CD8-positive, alpha-beta memory T cell (primary cell): ENCODE measurements at regions not wholly inside any gene's neighbourhood (a gene's known extent, or its start where the extent isn't known, plus 50 kb on each side); places are given as distances from the start of the nearest gene placed in this dataset.

Source experiments
- CTCF ChIA-PET: fragments of 350-600 bp; sonication (Branson Sonifier 250); formaldehyde crosslinking; loops from one replicate; lab custom pipeline; 2021; ENCODE audit warnings: antibody characterized with exemption; lab: Charles Lee
- POLR2A ChIA-PET: fragments of 350-600 bp; sonication (Branson Sonifier 250); formaldehyde crosslinking; loops from one replicate; lab custom pipeline; 2021; ENCODE audit warnings: antibody characterized with exemption; lab: Charles Lee
- DNase-seq, 5 donors: peaks; one replicate each; pipeline versions ENCODE4 v3.0.0 to v3.0.0-alpha.2; 2020 to 2022; ENCODE audit warnings: mixed read lengths in 1 of 5
- H3K27ac ChIP-seq: one replicate; pipeline ENCODE4 v1.7.0; 2013; ENCODE audit warnings: low read depth, mild to moderate bottlenecking, low read length, moderate library complexity
- H3K27me3 ChIP-seq: 2 replicates; pipeline ENCODE4 v1.7.0; 2013; ENCODE audit warnings: low read length, mild to moderate bottlenecking; ENCODE audit not compliant: insufficient read depth, poor library complexity, severe bottlenecking
- H3K36me3 ChIP-seq: 2 replicates; pipeline ENCODE4 v1.7.0; 2013; ENCODE audit warnings: mild to moderate bottlenecking, low read length, moderate library complexity; ENCODE audit not compliant: insufficient read depth
- H3K4me1 ChIP-seq: 2 replicates; pipeline ENCODE4 v1.7.0; 2013; ENCODE audit warnings: mild to moderate bottlenecking, low read length, moderate library complexity; ENCODE audit not compliant: insufficient read depth
- H3K4me3 ChIP-seq: 2 replicates; pipeline ENCODE4 v1.7.0; 2013; ENCODE audit warnings: mild to moderate bottlenecking, low read length
- H3K9me3 ChIP-seq: 2 replicates; pipeline ENCODE4 v1.7.0; 2013; ENCODE audit warnings: mild to moderate bottlenecking, low read length
- H3K27ac Mint-ChIP-seq, 8 donors: one replicate each; pipeline ENCODE4 v1.8.0; 2020 to 2021; ENCODE audit warnings: mixed read lengths in 8 of 8, mild to moderate bottlenecking in 6 of 8, inconsistent platforms in 3 of 8, moderate library complexity in 3 of 8
- H3K27me3 Mint-ChIP-seq, 2 donors: one replicate each; pipeline ENCODE4 v1.8.0; 2020 to 2021; ENCODE audit warnings: mixed read lengths in 2 of 2, mild to moderate bottlenecking in 1 of 2, moderate library complexity in 1 of 2
- H3K36me3 Mint-ChIP-seq, 3 donors: one replicate each; pipeline ENCODE4 v1.8.0; 2020 to 2021; ENCODE audit warnings: mixed read lengths in 3 of 3, inconsistent platforms in 1 of 3, mild to moderate bottlenecking in 1 of 3
- H3K4me1 Mint-ChIP-seq, 3 donors: one replicate each; pipeline ENCODE4 v1.8.0; 2020 to 2021; ENCODE audit warnings: mixed read lengths in 3 of 3, inconsistent platforms in 1 of 3, mild to moderate bottlenecking in 1 of 3
- H3K4me3 Mint-ChIP-seq, 7 donors: one replicate each; pipeline ENCODE4 v1.8.0; 2020 to 2021; ENCODE audit warnings: mixed read lengths in 7 of 7, mild to moderate bottlenecking in 6 of 7, moderate library complexity in 4 of 7, inconsistent platforms in 2 of 7
- H3K9me3 Mint-ChIP-seq, 5 donors: one replicate each; pipeline ENCODE4 v1.8.0; 2020 to 2022; ENCODE audit warnings: mixed read lengths in 5 of 5, mild to moderate bottlenecking in 3 of 5, moderate library complexity in 2 of 5, inconsistent platforms in 1 of 5

DNA sequence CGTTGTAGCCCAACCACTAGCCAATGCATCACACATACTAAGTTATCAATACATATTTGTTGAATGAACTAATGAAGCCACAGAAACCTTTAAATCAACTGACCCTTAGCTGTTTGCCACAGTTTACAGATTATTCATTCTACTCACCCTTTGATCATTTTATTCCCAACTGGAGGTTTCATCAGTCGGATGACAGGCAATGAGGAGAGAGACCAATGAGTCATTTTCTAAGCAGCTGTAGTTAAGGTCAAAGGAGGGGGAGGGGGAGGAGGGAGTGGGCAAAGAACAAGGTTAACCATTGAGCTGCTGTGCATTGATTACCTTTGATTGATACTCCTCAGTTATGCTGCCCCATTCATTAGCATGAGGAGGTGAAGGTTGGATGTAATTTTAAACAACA, 469.5 kb downstream of the VRK1 start:
- Histone ChIP-seq H3K4me1 (no peaks in the 10 kb centered on the region), H3K27ac (no peak overlapping the region), H3K36me3 (no peaks in the 10 kb centered on the region), H3K9me3 (no peaks in the 10 kb centered on the region), H3K27me3 (peaks cover 4% of the 10 kb centered on the region), H3K4me3 (no peak overlapping the region)
- H3K4me1 Mint-ChIP-seq = no peaks in the 10 kb centered on the region
- ChIA-PET POLR2A (no interaction called here), CTCF (no interaction called here)
- DNase-seq = no peak
- no peaks in the 10 kb centered on the region for H3K9me3 Mint-ChIP-seq
- no peak overlapping the region for H3K4me3 Mint-ChIP-seq
- H3K36me3 Mint-ChIP-seq = no peaks in the 10 kb centered on the region
- peaks cover 10 to 15% of the 10 kb centered on the region in 2 donors for H3K27me3 Mint-ChIP-seq
- no peak overlapping the region for H3K27ac Mint-ChIP-seq

DNA sequence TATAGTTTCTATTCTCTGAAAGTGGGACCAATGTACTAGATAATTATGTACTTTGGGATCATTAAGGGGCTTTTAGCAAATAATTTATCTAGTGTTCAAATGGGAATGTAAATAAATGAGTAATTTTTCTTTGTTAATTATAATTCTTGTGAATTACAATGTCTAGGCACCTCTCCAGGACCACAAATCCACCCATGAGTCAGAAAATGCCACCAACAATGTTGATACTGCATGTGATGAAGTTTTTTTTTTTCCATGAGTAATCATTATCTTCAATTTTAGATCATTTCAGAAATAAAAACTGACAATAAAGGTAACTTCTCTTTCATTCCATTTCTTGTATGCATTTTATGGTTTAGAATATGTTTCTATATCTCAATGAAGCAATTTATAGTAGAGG, 470.3 kb downstream of the VRK1 start:
- ChIA-PET CTCF (no interaction called here), POLR2A (no interaction called here)
- H3K27ac ChIP-seq = no peak overlapping the region
- peaks cover 4% of the 10 kb centered on the region for H3K27me3 ChIP-seq
- no peaks in the 10 kb centered on the region for H3K36me3 ChIP-seq
- no peaks in the 10 kb centered on the region for H3K9me3 Mint-ChIP-seq
- H3K27me3 Mint-ChIP-seq = peaks cover 11 to 19% of the 10 kb centered on the region in 2 donors
- no peaks in the 10 kb centered on the region for H3K4me1 ChIP-seq
- H3K4me3 Mint-ChIP-seq = no peak overlapping the region
- no peaks in the 10 kb centered on the region for H3K36me3 Mint-ChIP-seq
- H3K27ac Mint-ChIP-seq = no peak overlapping the region
- DNase-seq = no peak
- no peaks in the 10 kb centered on the region for H3K4me1 Mint-ChIP-seq
- H3K9me3 ChIP-seq = no peaks in the 10 kb centered on the region
- no peak overlapping the region for H3K4me3 ChIP-seq

DNA sequence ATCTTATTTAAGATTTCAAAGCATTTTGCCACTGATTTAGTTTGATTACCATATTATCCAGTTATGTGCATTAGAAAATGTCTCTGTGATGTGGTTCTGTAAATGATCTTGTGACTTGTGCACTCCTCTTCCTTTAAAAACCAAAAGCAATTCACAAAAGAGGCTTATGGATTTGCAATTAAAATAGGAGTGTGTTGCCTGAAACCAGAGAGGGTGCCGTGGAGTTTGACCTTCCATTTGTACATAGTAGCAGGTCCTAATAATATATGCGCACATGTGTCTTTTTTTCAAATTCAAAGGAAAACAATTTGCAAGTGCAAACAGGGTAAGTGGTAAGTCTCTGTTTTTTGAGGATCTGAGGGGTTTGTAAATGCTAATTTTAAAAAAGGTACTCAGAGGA, 470.9 kb downstream of the VRK1 start:
- Histone ChIP-seq H3K27me3 (peaks cover 4% of the 10 kb centered on the region), H3K9me3 (no peaks in the 10 kb centered on the region), H3K36me3 (no peaks in the 10 kb centered on the region), H3K27ac (no peak overlapping the region), H3K4me1 (no peaks in the 10 kb centered on the region), H3K4me3 (no peak overlapping the region)
- no peak for DNase-seq
- ChIA-PET POLR2A (no interaction called here), CTCF (no interaction called here)
- H3K4me3 Mint-ChIP-seq = no peak overlapping the region
- H3K27me3 Mint-ChIP-seq = peaks cover 12 to 19% of the 10 kb centered on the region in 2 donors
- H3K27ac Mint-ChIP-seq = no peak overlapping the region
- no peaks in the 10 kb centered on the region for H3K4me1 Mint-ChIP-seq
- H3K36me3 Mint-ChIP-seq = no peaks in the 10 kb centered on the region
- H3K9me3 Mint-ChIP-seq = no peaks in the 10 kb centered on the region

DNA sequence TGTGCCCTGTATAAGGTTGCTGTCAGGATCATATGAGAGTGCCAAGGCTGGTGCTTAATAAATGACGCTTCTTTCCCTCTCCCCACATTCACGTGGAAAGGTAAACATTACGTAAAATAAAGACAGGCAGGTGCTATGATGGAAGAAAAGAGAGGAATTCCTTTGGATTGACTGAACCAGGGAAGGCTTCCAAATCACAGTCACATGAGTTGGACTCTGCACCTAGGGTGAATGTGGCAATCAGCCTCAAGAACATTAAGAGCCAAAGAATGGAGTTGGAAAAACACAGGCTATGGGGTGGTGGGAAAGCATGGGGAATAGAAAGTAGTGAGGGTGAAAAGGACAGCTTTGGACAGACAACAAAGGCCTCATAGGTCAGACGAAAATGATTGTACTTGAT, 473.1 kb downstream of the VRK1 start:
- H3K27ac Mint-ChIP-seq = peak overlapping the region in 1 of 8 donors; percentile 58
- no peak overlapping the region for H3K4me3 Mint-ChIP-seq

DNA sequence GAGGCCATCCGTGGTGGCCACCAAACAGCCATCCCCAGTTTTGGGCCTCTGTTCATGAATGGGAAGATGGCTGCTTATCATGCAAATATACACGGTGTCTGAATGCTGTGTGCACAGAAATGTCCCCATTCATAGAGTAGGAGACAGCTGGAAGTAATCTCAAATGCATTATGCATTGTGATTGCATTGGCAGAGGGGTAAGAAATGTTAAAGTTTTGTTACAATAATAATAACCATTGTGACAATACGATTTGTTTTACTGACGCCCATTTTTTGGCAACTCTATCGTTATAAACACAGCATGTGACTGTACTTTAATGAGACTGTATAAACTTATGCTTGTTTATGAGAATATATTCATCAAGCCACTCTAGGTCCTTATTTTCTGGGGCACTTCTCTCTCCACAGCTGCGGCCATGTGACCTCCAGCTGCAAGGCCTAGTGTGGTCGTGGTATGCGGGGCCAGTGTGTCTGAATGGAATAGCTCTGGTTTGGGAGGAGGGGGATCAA, 474.3 kb downstream of the VRK1 start:
- ChIA-PET POLR2A (no interaction called here), CTCF (no interaction called here)
- peaks cover 12 to 14% of the 10 kb centered on the region in 2 donors for H3K27me3 Mint-ChIP-seq
- peaks cover 7 to 10% (median 10%) of the 10 kb centered on the region in 3 donors for H3K4me1 Mint-ChIP-seq
- H3K4me3 ChIP-seq = no peak overlapping the region
- peaks cover 10% of the 10 kb centered on the region for H3K4me1 ChIP-seq
- H3K36me3 ChIP-seq = no peaks in the 10 kb centered on the region
- no peaks in the 10 kb centered on the region for H3K36me3 Mint-ChIP-seq
- H3K27ac Mint-ChIP-seq = peak overlapping the region in 1 of 8 donors; percentile 49
- no peaks in the 10 kb centered on the region for H3K27me3 ChIP-seq
- H3K4me3 Mint-ChIP-seq = no peak overlapping the region
- H3K27ac ChIP-seq = no peak overlapping the region
- DNase-seq = no peak
- no peaks in the 10 kb centered on the region for H3K9me3 ChIP-seq
- no peaks in the 10 kb centered on the region for H3K9me3 Mint-ChIP-seq

More for the DNA sequence above, 473.1 kb downstream of the VRK1 start:
- Histone ChIP-seq H3K4me1 (no peaks in the 10 kb centered on the region), H3K27me3 (peaks cover 4% of the 10 kb centered on the region), H3K9me3 (no peaks in the 10 kb centered on the region), H3K36me3 (no peaks in the 10 kb centered on the region), H3K27ac (no peak overlapping the region), H3K4me3 (no peak overlapping the region)
- Mint-ChIP-seq H3K9me3 (no peaks in the 10 kb centered on the region), H3K36me3 (no peaks in the 10 kb centered on the region), H3K27me3 (peaks cover 12 to 19% of the 10 kb centered on the region in 2 donors), H3K4me1 (no peaks in the 10 kb centered on the region)
- CTCF ChIA-PET = no interaction called here
- POLR2A ChIA-PET = no interaction called here
- DNase-seq = no peak

DNA sequence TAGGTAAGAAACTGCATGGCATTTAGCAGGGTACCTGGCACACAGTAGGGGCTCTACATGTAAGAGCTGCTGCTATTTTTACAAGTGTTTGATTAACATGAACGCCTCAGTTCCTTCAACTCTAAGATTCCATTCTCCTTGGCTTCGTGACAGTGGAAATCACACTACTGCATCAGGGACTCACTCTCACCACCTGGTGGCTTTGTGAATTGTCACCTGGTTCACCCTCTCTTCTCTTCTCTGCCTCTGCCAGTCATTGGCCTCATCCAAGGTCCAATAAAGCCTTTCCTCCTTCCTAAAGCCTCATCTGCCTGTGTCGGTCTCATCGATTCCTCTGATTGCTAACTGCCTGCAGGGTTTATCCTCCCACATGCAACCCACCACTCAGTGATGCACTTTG, 476.4 kb downstream of the VRK1 start:
- no peak for DNase-seq
- no peak overlapping the region for H3K27ac ChIP-seq
- CTCF ChIA-PET = no interaction called here
- Mint-ChIP-seq H3K27ac (peak overlapping the region in 1 of 8 donors; percentile 36), H3K36me3 (no peaks in the 10 kb centered on the region), H3K4me1 (peaks cover 11 to 17% (median 16%) of the 10 kb centered on the region in 3 donors), H3K9me3 (no peaks in the 10 kb centered on the region), H3K27me3 (peaks cover 17 to 26% of the 10 kb centered on the region in 2 donors), H3K4me3 (no peak overlapping the region)
- POLR2A ChIA-PET = no interaction called here
- H3K27me3 ChIP-seq = no peaks in the 10 kb centered on the region
- no peaks in the 10 kb centered on the region for H3K36me3 ChIP-seq
- H3K4me1 ChIP-seq = peaks cover 16% of the 10 kb centered on the region
- no peak overlapping the region for H3K4me3 ChIP-seq
- H3K9me3 ChIP-seq = no peaks in the 10 kb centered on the region

DNA sequence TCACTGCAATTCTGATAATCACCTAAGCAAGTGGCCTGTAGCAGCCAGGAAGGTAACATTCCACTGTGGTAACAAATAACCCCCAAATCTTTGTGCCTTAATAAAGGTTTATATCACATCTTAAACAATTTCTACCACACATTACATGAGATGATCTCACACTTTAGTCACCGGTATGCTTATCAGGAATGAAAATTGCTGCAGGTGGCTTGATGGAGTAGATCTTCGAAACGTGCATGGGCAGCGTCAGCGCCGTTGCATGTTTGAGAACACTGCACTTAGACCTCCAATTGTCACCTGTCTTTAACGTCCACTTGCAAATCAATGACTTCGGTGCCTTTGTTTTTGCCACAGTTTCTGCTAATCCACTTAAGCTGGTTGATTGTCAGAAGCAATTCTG, 477.4 kb downstream of the VRK1 start:
- Histone ChIP-seq H3K4me1 (peaks cover 16% of the 10 kb centered on the region), H3K36me3 (no peaks in the 10 kb centered on the region), H3K27me3 (no peaks in the 10 kb centered on the region), H3K4me3 (no peak overlapping the region), H3K9me3 (no peaks in the 10 kb centered on the region), H3K27ac (no peak overlapping the region)
- no peak for DNase-seq
- POLR2A ChIA-PET = no interaction called here
- Mint-ChIP-seq H3K9me3 (no peaks in the 10 kb centered on the region), H3K36me3 (no peaks in the 10 kb centered on the region), H3K4me1 (peaks cover 11 to 17% (median 16%) of the 10 kb centered on the region in 3 donors), H3K27ac (no peak overlapping the region), H3K4me3 (no peak overlapping the region), H3K27me3 (peaks cover 13 to 33% of the 10 kb centered on the region in 2 donors)
- CTCF ChIA-PET = no interaction called here

DNA sequence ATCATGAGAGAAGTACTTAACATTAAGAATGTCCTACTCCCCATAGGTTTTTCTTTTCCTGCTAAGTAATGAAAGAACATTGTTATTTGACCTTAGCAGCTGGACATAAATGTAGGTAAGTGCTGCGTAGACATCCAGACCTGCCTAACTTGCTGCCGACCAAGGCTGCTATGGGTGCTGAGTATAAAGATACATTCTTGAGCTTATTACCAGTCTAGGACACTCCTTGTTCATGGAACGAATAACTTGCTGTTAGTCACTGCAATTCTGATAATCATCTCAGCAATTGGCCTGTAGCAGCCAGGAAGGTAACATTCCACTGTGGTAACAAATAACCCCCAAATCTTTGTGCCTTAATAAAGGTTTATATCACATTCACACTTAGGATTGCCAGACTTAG, 478.1 kb downstream of the VRK1 start:
- Mint-ChIP-seq H3K4me1 (peaks cover 11 to 17% (median 16%) of the 10 kb centered on the region in 3 donors), H3K27ac (no peak overlapping the region), H3K9me3 (no peaks in the 10 kb centered on the region), H3K36me3 (no peaks in the 10 kb centered on the region), H3K27me3 (peaks cover 13 to 37% of the 10 kb centered on the region in 2 donors), H3K4me3 (no peak overlapping the region)
- Histone ChIP-seq H3K9me3 (no peaks in the 10 kb centered on the region), H3K4me3 (no peak overlapping the region), H3K4me1 (peaks cover 16% of the 10 kb centered on the region), H3K27ac (no peak overlapping the region), H3K27me3 (no peaks in the 10 kb centered on the region), H3K36me3 (no peaks in the 10 kb centered on the region)
- ChIA-PET POLR2A (no interaction called here), CTCF (interaction anchor here (1.2 kb wide), 1 partner anchor 422 kb away, joined by 3 read pairs; no protein-coding TSS in a partner anchor)
- DNase-seq = no peak
